Nephron (organoid): ENCODE measurements at regions not wholly inside any gene's neighbourhood (a gene's known extent, or its start where the extent isn't known, plus 50 kb on each side); places are given as distances from the start of the nearest gene placed in this dataset.

Experiments
- H3K27ac Mint-ChIP-seq, 3 experiments: 2 replicates each; pipeline ENCODE4 v1.8.0; 2020; ENCODE audit warnings: mixed read lengths in 3 of 3, mild to moderate bottlenecking in 2 of 3, moderate library complexity in 1 of 3
- H3K27me3 Mint-ChIP-seq: 2 replicates; pipeline ENCODE4 v1.8.0; 2021; ENCODE audit warnings: low read depth, mild to moderate bottlenecking, moderate library complexity, mixed read lengths
- H3K36me3 Mint-ChIP-seq: 2 replicates; pipeline ENCODE4 v1.8.0; 2020; ENCODE audit warnings: low read depth, mixed read lengths
- H3K4me1 Mint-ChIP-seq: 2 replicates; pipeline ENCODE4 v1.8.0; 2020; ENCODE audit warnings: mixed read lengths
- H3K4me3 Mint-ChIP-seq, 3 experiments: 2 replicates each; pipeline ENCODE4 v1.8.0; 2020; ENCODE audit warnings: mild to moderate bottlenecking in 3 of 3, mixed read lengths in 3 of 3, moderate library complexity in 2 of 3
- H3K9me3 Mint-ChIP-seq: 2 replicates; pipeline ENCODE4 v1.8.0; 2020; ENCODE audit warnings: mixed read lengths
- CTCF ChIP-seq, 3 experiments: fragments of 200-600 bp; sonication (generic); IDR thresholded peaks; one replicate each; pipeline ENCODE4 v1.5.0; 2021; ENCODE audit warnings: antibody characterized with exemption in 3 of 3; ENCODE audit not compliant: unreplicated experiment in 3 of 3

GRCh38 chr2:104448661-104449440 lies 405.1 kb upstream of the POU3F3 start:
- Mint-ChIP-seq H3K36me3 (no peaks in the 10 kb centered on the region), H3K27me3 (no peaks in the 10 kb centered on the region), H3K4me3 (no peak overlapping the region), H3K9me3 (peaks cover 7% of the 10 kb centered on the region), H3K4me1 (no peaks in the 10 kb centered on the region), H3K27ac (no peak overlapping the region)
- no peak for TF ChIP-seq CTCF (IDR thresholded peaks at IDR 0.05; ENCODE audit: unreplicated experiment in 3 of 3)

GRCh38 chr2:104452558-104452957 lies 401.4 kb upstream of the POU3F3 start:
- H3K4me1 Mint-ChIP-seq: no peaks in the 10 kb centered on the region
- no peaks in the 10 kb centered on the region for H3K27me3 Mint-ChIP-seq
- no peak overlapping the region for H3K4me3 Mint-ChIP-seq
- TF ChIP-seq CTCF (IDR thresholded peaks at IDR 0.05; ENCODE audit: unreplicated experiment in 3 of 3): no peak
- H3K36me3 Mint-ChIP-seq: no peaks in the 10 kb centered on the region
- H3K9me3 Mint-ChIP-seq: peaks cover 10% of the 10 kb centered on the region
- no peak overlapping the region for H3K27ac Mint-ChIP-seq

- Mint-ChIP-seq H3K27ac (no peak overlapping the region), H3K4me1 (no peaks in the 10 kb centered on the region), H3K4me3 (no peak overlapping the region), H3K9me3 (peaks cover 2% of the 10 kb centered on the region), H3K27me3 (peaks cover 3% of the 10 kb centered on the region), H3K36me3 (no peaks in the 10 kb centered on the region)
- no peak for TF ChIP-seq CTCF (IDR thresholded peaks at IDR 0.05; ENCODE audit: unreplicated experiment in 3 of 3)
These were observed 391.2 kb upstream of the POU3F3 start for GRCh38 chr2:104462731-104463130.

GRCh38 chr2:104465981-104466380 lies 387.9 kb upstream of the POU3F3 start:
- Mint-ChIP-seq H3K27ac (peak overlapping the region in 2 of 3 experiments; percentile 26 to 41), H3K9me3 (no peaks in the 10 kb centered on the region), H3K4me3 (no peak overlapping the region), H3K27me3 (peaks cover 3% of the 10 kb centered on the region), H3K36me3 (no peaks in the 10 kb centered on the region), H3K4me1 (no peaks in the 10 kb centered on the region)
- TF ChIP-seq CTCF (IDR thresholded peaks at IDR 0.05; ENCODE audit: unreplicated experiment in 3 of 3): no peak

GRCh38 chr2:104468846-104469245 lies 385.1 kb upstream of the POU3F3 start:
- no peaks in the 10 kb centered on the region for H3K36me3 Mint-ChIP-seq
- H3K4me3 Mint-ChIP-seq: no peak overlapping the region
- no peaks in the 10 kb centered on the region for H3K4me1 Mint-ChIP-seq
- no peaks in the 10 kb centered on the region for H3K9me3 Mint-ChIP-seq
- no peak overlapping the region for H3K27ac Mint-ChIP-seq
- no peak for TF ChIP-seq CTCF (IDR thresholded peaks at IDR 0.05; ENCODE audit: unreplicated experiment in 3 of 3)
- peaks cover 2% of the 10 kb centered on the region for H3K27me3 Mint-ChIP-seq

GRCh38 chr2:104472076-104472475 lies 381.8 kb upstream of the POU3F3 start:
- TF ChIP-seq CTCF (IDR thresholded peaks at IDR 0.05; ENCODE audit: unreplicated experiment in 3 of 3): no peak
- Mint-ChIP-seq H3K9me3 (no peaks in the 10 kb centered on the region), H3K4me1 (peaks cover 13% of the 10 kb centered on the region), H3K27me3 (no peaks in the 10 kb centered on the region), H3K4me3 (no peak overlapping the region), H3K27ac (no peak overlapping the region), H3K36me3 (no peaks in the 10 kb centered on the region)
